H9 (cell line): ENCODE measurements at regions not wholly inside any gene's neighbourhood (a gene's known extent, or its start where the extent isn't known, plus 50 kb on each side); places are given as distances from the start of the nearest gene placed in this dataset.

Experiments used
- DNase-seq: peaks from one replicate; pipeline ENCODE4 v3.0.0-alpha.2; 2017
- H2AFZ ChIP-seq: one replicate; pipeline ENCODE4 v1.6.1; 2013; ENCODE audit warnings: mild to moderate bottlenecking, low read length, control low read depth, moderate library complexity
- H2AK5ac ChIP-seq: 2 replicates; pipeline ENCODE4 v1.6.1; 2013; ENCODE audit warnings: low read length, control low read depth, mixed read lengths; ENCODE audit not compliant: insufficient read length
- H2BK120ac ChIP-seq: one replicate; pipeline ENCODE4 v1.6.1; 2013; ENCODE audit warnings: low read depth, mild to moderate bottlenecking, low read length, control low read depth, inconsistent platforms; ENCODE audit not compliant: poor library complexity, severe bottlenecking
- H2BK12ac ChIP-seq: 2 replicates; pipeline ENCODE4 v1.6.1; 2013; ENCODE audit warnings: low read length, control low read depth, mixed read lengths, low read depth; ENCODE audit not compliant: insufficient read length
- H2BK15ac ChIP-seq: 2 replicates; pipeline ENCODE4 v1.6.1; 2013; ENCODE audit warnings: low read depth, low read length, control low read depth
- H2BK20ac ChIP-seq: one replicate; pipeline ENCODE4 v1.6.1; 2013; ENCODE audit warnings: low read depth, mild to moderate bottlenecking, low read length, control low read depth, inconsistent platforms; ENCODE audit not compliant: poor library complexity, severe bottlenecking
- H2BK5ac ChIP-seq: 2 replicates; pipeline ENCODE4 v1.6.1; 2013; ENCODE audit warnings: low read length, control low read depth, mixed read lengths; ENCODE audit not compliant: insufficient read length
- H3K14ac ChIP-seq: 2 replicates; pipeline ENCODE4 v1.6.1; 2013; ENCODE audit warnings: low read length, control low read depth; ENCODE audit not compliant: insufficient read depth
- H3K18ac ChIP-seq: 2 replicates; pipeline ENCODE4 v1.6.1; 2013; ENCODE audit warnings: low read depth, mild to moderate bottlenecking, mixed read lengths, low read length, control low read depth; ENCODE audit not compliant: insufficient read length
- H3K23ac ChIP-seq: 2 replicates; pipeline ENCODE4 v1.6.1; 2013; ENCODE audit warnings: low read length, control low read depth, mixed read lengths, low read depth; ENCODE audit not compliant: insufficient read length
- H3K23me2 ChIP-seq: 2 replicates; pipeline ENCODE4 v1.6.1; 2013; ENCODE audit warnings: low read depth, mild to moderate bottlenecking, mixed read lengths, low read length, control low read depth; ENCODE audit not compliant: insufficient read length, poor library complexity, severe bottlenecking
- H3K27ac ChIP-seq: 2 replicates; pipeline ENCODE4 v1.5.1; 2013; ENCODE audit warnings: low read length, control low read depth, mixed read lengths, low read depth; ENCODE audit not compliant: insufficient read length
- H3K27me3 ChIP-seq: 2 replicates; pipeline ENCODE4 v1.6.1; 2013; ENCODE audit warnings: low read length, control low read depth, inconsistent platforms; ENCODE audit not compliant: insufficient read depth
- H3K4ac ChIP-seq: 2 replicates; pipeline ENCODE4 v1.6.1; 2013; ENCODE audit warnings: low read depth, mild to moderate bottlenecking, control low read depth, inconsistent platforms, low read length, moderate library complexity
- H3K4me1 ChIP-seq: 2 replicates; pipeline ENCODE4 v1.6.1; 2013; ENCODE audit warnings: low read length, control low read depth, inconsistent platforms; ENCODE audit not compliant: insufficient read depth
- H3K4me2 ChIP-seq: 2 replicates; pipeline ENCODE4 v1.6.1; 2013; ENCODE audit warnings: low read length, control low read depth, mixed read lengths; ENCODE audit not compliant: insufficient read length, insufficient read depth
- H3K56ac ChIP-seq: 2 replicates; pipeline ENCODE4 v1.6.1; 2013; ENCODE audit warnings: low read depth, mild to moderate bottlenecking, mixed read lengths, low read length, control low read depth; ENCODE audit not compliant: insufficient read length
- H3K79me1 ChIP-seq: 2 replicates; pipeline ENCODE4 v1.6.1; 2013; ENCODE audit warnings: low read depth, mild to moderate bottlenecking, moderate library complexity, low read length, control low read depth, inconsistent platforms; ENCODE audit not compliant: insufficient read depth, poor library complexity, severe bottlenecking
- H3K79me2 ChIP-seq: 2 replicates; pipeline ENCODE4 v1.6.1; 2013; ENCODE audit warnings: low read length, control low read depth, inconsistent platforms; ENCODE audit not compliant: insufficient read depth
- H3K9ac ChIP-seq: 2 replicates; pipeline ENCODE4 v1.6.1; 2013; ENCODE audit warnings: low read length, control low read depth, mixed read lengths; ENCODE audit not compliant: insufficient read length; ENCODE audit errors: extremely low read depth
- H3K9me3 ChIP-seq: one replicate; pipeline ENCODE4 v1.6.1; 2013; ENCODE audit warnings: low read depth, low read length, inconsistent platforms; ENCODE audit not compliant: control insufficient read depth
- H3T11ph ChIP-seq: one replicate; pipeline ENCODE4 v1.6.1; 2013; ENCODE audit warnings: mild to moderate bottlenecking, low read length, control low read depth, inconsistent platforms
- H4K20me1 ChIP-seq: one replicate; pipeline ENCODE4 v1.6.1; 2013; ENCODE audit not compliant: control insufficient read depth, insufficient read length, insufficient read depth
- H4K5ac ChIP-seq: 2 replicates; pipeline ENCODE4 v1.6.1; 2013; ENCODE audit warnings: low read depth, mild to moderate bottlenecking, mixed read lengths, low read length, control low read depth; ENCODE audit not compliant: insufficient read length
- H4K8ac ChIP-seq: replicated peaks from 2 replicates; pipeline ENCODE4 v1.6.1; 2013; ENCODE audit warnings: low read length, control low read depth, mixed read lengths, low read depth; ENCODE audit not compliant: insufficient read length
- H4K91ac ChIP-seq: 2 replicates; pipeline ENCODE4 v1.6.1; 2013; ENCODE audit warnings: low read depth, mild to moderate bottlenecking, moderate library complexity, mixed read lengths, low read length, control low read depth; ENCODE audit not compliant: insufficient read length
- H3K27ac Mint-ChIP-seq, 3 experiments: 2 replicates in 2 of 3; 3 replicates in 1 of 3; pipeline ENCODE4 v1.8.0; 2020 to 2021; ENCODE audit warnings: mixed read lengths in 3 of 3, mild to moderate bottlenecking in 1 of 3, moderate library complexity in 1 of 3
- H3K27me3 Mint-ChIP-seq: 2 replicates; pipeline ENCODE4 v1.8.0; 2021; ENCODE audit warnings: low read depth, mild to moderate bottlenecking, moderate library complexity, mixed read lengths
- H3K36me3 Mint-ChIP-seq, 3 experiments: 2 replicates in 2 of 3; 3 replicates in 1 of 3; pipeline ENCODE4 v1.8.0; 2020 to 2021; ENCODE audit warnings: low read depth in 3 of 3, mixed read lengths in 3 of 3; ENCODE audit not compliant: insufficient read depth in 1 of 3
- H3K4me1 Mint-ChIP-seq, 2 experiments: 2 replicates each; pipeline ENCODE4 v1.8.0; 2020; ENCODE audit warnings: mixed read lengths in 2 of 2
- H3K4me3 Mint-ChIP-seq, 2 experiments: 2 replicates in 1 of 2; 3 replicates in 1 of 2; pipeline ENCODE4 v1.8.0; 2020 to 2021; ENCODE audit warnings: mild to moderate bottlenecking in 2 of 2, mixed read lengths in 2 of 2, moderate library complexity in 1 of 2
- H3K9me3 Mint-ChIP-seq, 2 experiments: 2 replicates in 1 of 2; 3 replicates in 1 of 2; pipeline ENCODE4 v1.8.0; 2020; ENCODE audit warnings: mild to moderate bottlenecking in 2 of 2, mixed read lengths in 2 of 2, moderate library complexity in 1 of 2
- CTCF ChIP-seq: fragments of 200-600 bp; sonication (generic); conservative IDR thresholded peaks from 3 replicates; pipeline ENCODE4 v1.8.0; 2021; ENCODE audit warnings: antibody characterized with exemption, mild to moderate bottlenecking
- WGBS: extraction: QIAGEN DNeasy Blood & Tissue Kit; methylation state at CpG from one replicate; pipeline ENCODE4 v1.1.7; 2013; ENCODE audit warnings: missing lambda C conversion rate, low lambda C conversion rate, mixed read lengths; ENCODE audit not compliant: insufficient read length; ENCODE audit errors: extremely low coverage; 5-methylcytosine and 5-hydroxymethylcytosine counted together

GRCh38 chr21:23111070-23111600, 2112.9 kb downstream of the NCAM2 start:
- Histone ChIP-seq H3K27ac (no peak overlapping the region), H3K56ac (no peak overlapping the region), H3K23me2 (no peaks in the 10 kb centered on the region), H2AK5ac (no peak overlapping the region), H3K18ac (no peak overlapping the region), H2BK120ac (no peak overlapping the region), H2BK5ac (no peak overlapping the region), H3K23ac (no peak overlapping the region), H3K9me3 (no peaks in the 10 kb centered on the region), H3K4me1 (peaks cover 3% of the 10 kb centered on the region), H4K5ac (no peak overlapping the region), H2BK15ac (no peak overlapping the region), H4K91ac (no peak overlapping the region), H3K14ac (no peak overlapping the region), H3K79me1 (no peaks in the 10 kb centered on the region), H3T11ph (no peak overlapping the region), H4K20me1 (no peaks in the 10 kb centered on the region), H2BK12ac (no peak overlapping the region), H4K8ac (no peak overlapping the region), H3K79me2 (no peaks in the 10 kb centered on the region), H3K4ac (no peak overlapping the region), H3K4me2 (no peak overlapping the region), H3K9ac (no peak overlapping the region), H2BK20ac (no peak overlapping the region), H2AFZ (no peak overlapping the region), H3K27me3 (no peaks in the 10 kb centered on the region; the same call in 1 of the 2 replicates)
- no peaks in the 10 kb centered on the region for H3K4me1 Mint-ChIP-seq
- H3K27ac Mint-ChIP-seq, result no peak overlapping the region
- no peak overlapping the region for H3K4me3 Mint-ChIP-seq
- no peaks in the 10 kb centered on the region for H3K36me3 Mint-ChIP-seq
- TF ChIP-seq CTCF, result no peak
- H3K9me3 Mint-ChIP-seq, result peaks cover 0 to 4% of the 10 kb centered on the region in 2 experiments; a peak in 2 of 5 replicates
- no peak for DNase-seq
- WGBS, result no CpG with 5 or more reads among the region's 3 CpGs
- no peaks in the 10 kb centered on the region for H3K27me3 Mint-ChIP-seq
